ENCODE measurements at regions not wholly inside any gene's neighbourhood (a gene's known extent, or its start where the extent isn't known, plus 50 kb on each side); places are given as distances from the start of the nearest gene placed in this dataset.
A peak's percentile ranks its signal among the peaks of the same experiment; 100 is the strongest.

DNA sequence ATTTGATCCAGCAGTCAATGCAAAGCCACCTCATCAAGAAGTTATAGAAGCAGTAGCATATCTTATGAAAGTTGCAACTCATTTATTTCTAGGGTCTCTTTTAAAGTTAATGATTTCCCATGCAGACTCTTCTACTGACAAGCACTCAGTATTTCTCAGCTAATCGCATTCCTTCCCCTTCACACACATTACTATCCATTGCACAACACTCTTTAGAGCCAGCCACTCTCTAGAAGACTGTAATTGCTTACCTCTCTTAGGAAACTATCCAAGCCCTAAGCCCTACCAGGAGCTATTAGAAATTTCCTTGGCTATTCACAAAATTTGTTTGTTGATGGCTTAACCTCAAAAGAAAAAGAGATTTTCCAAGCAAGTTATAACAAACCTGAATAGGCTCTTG, 106.0 kb downstream of the ADAMTS1 start:
- Histone ChIP-seq H3K4me1 (ENCODE audit: low read depth) (no peaks in the 10 kb centered on the region), H3K27me3 (no peaks in the 10 kb centered on the region), H3K4me3 (no peak overlapping the region), H3K9me3 (ENCODE audit: low read depth) (no peaks in the 10 kb centered on the region), H3K27ac (no peak overlapping the region), H3K36me3 (no peaks in the 10 kb centered on the region)
- DNase-seq (ENCODE audit: low read depth in 1 of 2, low spot score in 1 of 2) = peak in 1 of 2 donors; percentile 73
- TF ChIP-seq, protein P1, sequence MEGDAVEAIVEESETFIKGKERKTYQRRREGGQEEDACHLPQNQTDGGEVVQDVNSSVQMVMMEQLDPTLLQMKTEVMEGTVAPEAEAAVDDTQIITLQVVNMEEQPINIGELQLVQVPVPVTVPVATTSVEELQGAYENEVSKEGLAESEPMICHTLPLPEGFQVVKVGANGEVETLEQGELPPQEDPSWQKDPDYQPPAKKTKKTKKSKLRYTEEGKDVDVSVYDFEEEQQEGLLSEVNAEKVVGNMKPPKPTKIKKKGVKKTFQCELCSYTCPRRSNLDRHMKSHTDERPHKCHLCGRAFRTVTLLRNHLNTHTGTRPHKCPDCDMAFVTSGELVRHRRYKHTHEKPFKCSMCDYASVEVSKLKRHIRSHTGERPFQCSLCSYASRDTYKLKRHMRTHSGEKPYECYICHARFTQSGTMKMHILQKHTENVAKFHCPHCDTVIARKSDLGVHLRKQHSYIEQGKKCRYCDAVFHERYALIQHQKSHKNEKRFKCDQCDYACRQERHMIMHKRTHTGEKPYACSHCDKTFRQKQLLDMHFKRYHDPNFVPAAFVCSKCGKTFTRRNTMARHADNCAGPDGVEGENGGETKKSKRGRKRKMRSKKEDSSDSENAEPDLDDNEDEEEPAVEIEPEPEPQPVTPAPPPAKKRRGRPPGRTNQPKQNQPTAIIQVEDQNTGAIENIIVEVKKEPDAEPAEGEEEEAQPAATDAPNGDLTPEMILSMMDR (IDR thresholded peaks at IDR 0.05; ENCODE audit: low read depth, low read length) = no peak

DNA sequence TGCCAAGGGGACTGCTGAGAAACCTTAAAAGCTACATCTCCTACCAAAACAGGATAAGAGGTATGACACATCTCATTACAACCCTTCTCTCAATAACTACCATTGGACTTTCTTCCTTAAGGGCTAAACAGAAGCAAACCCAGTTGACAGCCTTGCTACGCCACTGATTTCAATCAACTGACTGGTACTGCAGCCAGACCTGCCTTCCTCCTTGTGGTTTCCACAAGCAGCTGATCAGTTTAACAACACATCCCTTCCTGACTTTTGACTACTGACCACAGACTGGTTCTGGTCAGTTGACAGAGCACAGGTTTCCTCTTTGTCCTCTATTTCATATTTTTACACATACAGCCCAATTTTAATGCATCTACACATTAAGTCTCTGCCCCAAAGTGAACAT, 108.8 kb downstream of the ADAMTS1 start:
- H3K4me1 ChIP-seq (ENCODE audit: low read depth) = peaks cover 5% of the 10 kb centered on the region
- no peaks in the 10 kb centered on the region for H3K9me3 ChIP-seq (ENCODE audit: low read depth)
- H3K27me3 ChIP-seq = no peaks in the 10 kb centered on the region
- no peaks in the 10 kb centered on the region for H3K36me3 ChIP-seq
- no peak overlapping the region for H3K4me3 ChIP-seq
- no peak overlapping the region for H3K27ac ChIP-seq
- no peak for DNase-seq (ENCODE audit: low read depth in 1 of 2, low spot score in 1 of 2)
- TF ChIP-seq, protein P1 (IDR thresholded peaks at IDR 0.05; ENCODE audit: low read depth, low read length) = no peak

DNA sequence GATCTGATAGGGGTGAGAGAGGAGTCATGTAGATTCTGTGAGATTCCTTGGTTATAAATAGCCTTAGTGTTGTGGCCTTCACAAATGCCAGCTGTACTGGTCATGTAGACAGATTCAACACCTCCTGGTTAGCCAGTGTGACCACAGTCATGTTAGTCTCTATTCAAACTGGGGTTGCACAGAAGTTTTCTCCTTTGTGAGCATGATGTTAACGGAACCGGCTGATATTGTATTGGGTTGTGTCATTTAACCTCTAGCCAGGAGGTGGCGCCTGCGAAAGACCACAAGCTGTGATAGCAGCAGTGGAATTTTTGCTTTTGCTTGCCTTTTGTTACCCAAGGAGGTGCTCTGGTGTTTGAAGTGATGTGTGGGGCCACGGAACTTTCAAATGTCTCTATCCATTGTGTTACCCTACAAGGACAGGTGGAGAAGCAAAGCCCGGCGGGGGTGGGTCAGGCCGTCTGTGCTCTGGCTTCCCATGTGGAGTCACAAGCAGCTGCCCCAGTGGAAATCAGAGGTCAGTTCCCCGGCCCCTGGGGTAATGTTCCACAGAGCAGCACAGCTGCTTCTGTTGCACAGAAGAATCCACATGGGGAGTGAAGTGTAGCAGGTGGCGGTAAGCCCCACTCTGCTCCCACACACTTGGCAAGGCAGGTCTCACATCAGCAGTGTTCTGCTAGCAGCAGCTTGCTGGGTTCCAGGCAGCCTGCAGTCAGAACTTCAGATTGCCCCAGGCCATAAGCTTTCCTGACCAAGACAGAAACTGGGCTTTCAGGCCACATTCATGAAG, 112.6 kb downstream of the ADAMTS1 start:
- Histone ChIP-seq H3K27me3 (no peaks in the 10 kb centered on the region), H3K4me1 (ENCODE audit: low read depth) (peaks cover 5% of the 10 kb centered on the region), H3K4me3 (no peak overlapping the region), H3K36me3 (no peaks in the 10 kb centered on the region), H3K9me3 (ENCODE audit: low read depth) (no peaks in the 10 kb centered on the region), H3K27ac (no peak overlapping the region)
- TF ChIP-seq, protein P1 (IDR thresholded peaks at IDR 0.05; ENCODE audit: low read depth, low read length) = peak; percentile 75
- peak; percentile 58 to 72 for DNase-seq (ENCODE audit: low read depth in 1 of 2, low spot score in 1 of 2)

DNA sequence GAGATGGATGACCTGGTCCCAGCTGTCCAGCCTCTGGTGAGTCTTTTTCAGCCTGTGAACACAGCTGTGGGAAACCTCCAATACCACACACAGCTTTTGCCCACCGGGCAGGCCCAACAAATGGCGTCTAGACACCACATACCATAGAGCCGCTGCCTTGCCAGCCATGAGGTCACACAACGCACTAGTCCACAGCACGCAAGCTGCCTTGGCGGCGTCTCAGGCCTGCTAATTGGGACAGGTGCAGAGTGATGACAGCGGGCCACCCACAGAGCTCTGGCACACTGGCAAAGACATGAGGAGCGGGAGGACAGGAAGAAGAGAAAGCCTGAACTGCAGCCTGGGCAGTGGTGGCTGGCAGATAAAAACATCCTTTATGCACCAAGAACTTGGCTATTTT, 125.5 kb downstream of the ADAMTS1 start:
- DNase-seq (ENCODE audit: low read depth in 1 of 2, low spot score in 1 of 2) = no peak
- Histone ChIP-seq H3K4me1 (ENCODE audit: low read depth) (no peaks in the 10 kb centered on the region), H3K9me3 (ENCODE audit: low read depth) (no peaks in the 10 kb centered on the region), H3K27me3 (no peaks in the 10 kb centered on the region), H3K27ac (no peak overlapping the region), H3K36me3 (no peaks in the 10 kb centered on the region), H3K4me3 (no peak overlapping the region)
- TF ChIP-seq, protein P1 (IDR thresholded peaks at IDR 0.05; ENCODE audit: low read depth, low read length) = no peak

DNA sequence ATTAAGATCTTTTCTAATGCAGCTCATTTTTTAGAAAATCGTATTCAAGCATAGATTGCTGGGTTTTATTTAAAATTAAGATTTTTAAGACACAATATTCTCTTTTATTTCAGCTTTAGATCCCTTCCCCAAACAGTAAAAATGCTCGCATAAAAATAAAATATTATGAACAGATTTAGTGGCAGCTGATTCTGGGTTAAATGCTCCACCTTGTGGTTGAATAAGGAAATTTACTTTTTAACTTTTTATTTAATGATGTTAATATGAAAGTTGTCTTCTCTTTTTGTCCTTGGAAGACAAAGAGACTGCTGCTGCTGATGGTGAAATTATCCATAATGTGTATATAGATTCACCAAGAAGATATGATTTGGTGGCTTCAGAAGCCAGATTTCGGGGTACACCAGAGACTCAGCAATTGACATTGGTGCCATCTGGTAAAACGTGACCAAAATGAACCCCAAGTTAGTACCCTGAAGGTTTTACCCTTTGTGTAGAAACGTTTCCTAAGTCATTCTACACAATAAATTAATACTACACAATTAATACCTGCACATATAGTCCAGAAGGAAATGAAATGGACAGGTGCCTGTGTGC, 128.0 kb downstream of the ADAMTS1 start:
- TF ChIP-seq, protein P1 (IDR thresholded peaks at IDR 0.05; ENCODE audit: low read depth, low read length) = peak; percentile 52
- Histone ChIP-seq H3K36me3 (no peaks in the 10 kb centered on the region), H3K4me1 (ENCODE audit: low read depth) (no peaks in the 10 kb centered on the region)

More for the DNA sequence above, 128.0 kb downstream of the ADAMTS1 start:
- no peaks in the 10 kb centered on the region for H3K27me3 ChIP-seq
- H3K4me3 ChIP-seq = no peak overlapping the region
- peak; percentile 20 to 40 for DNase-seq (ENCODE audit: low read depth in 1 of 2, low spot score in 1 of 2)
- no peaks in the 10 kb centered on the region for H3K9me3 ChIP-seq (ENCODE audit: low read depth)
- H3K27ac ChIP-seq = no peak overlapping the region
